NCI-H1694 treated with DMSO at 0.1 percent for 48 hours (cell line): ENCODE measurements at regions not wholly inside any gene's neighbourhood (a gene's known extent, or its start where the extent isn't known, plus 50 kb on each side); places are given as distances from the start of the nearest gene placed in this dataset.
"Not testable (repeated sequence)": the region's sequence is repeated elsewhere in the genome, so short reads cannot be mapped to it uniquely, and the experiment has no call there.

Source experiments
- DNase-seq: peaks from one replicate; lab custom pipeline; 2025; lab: John Stamatoyannopoulos, UW

DNA sequence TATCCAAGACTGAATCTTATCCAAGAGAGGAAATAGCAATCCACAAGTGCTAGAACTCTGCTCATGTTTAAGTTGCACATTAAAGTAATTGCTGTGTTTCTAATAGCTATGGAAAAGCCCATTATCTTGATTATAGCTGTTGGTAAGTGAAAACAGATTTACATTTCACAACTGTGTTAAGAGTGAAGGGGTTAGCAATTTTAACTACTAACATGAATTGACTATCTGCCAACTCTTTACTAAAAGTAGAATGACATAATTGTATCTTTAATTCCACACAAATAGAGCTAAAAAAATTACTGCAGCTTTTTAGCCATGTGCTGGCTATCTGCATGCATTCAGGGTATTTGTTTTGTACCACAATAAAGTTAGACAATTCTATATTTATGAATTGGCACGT, 277.9 kb upstream of the IRAK1BP1 start:
- no peak for DNase-seq

DNA sequence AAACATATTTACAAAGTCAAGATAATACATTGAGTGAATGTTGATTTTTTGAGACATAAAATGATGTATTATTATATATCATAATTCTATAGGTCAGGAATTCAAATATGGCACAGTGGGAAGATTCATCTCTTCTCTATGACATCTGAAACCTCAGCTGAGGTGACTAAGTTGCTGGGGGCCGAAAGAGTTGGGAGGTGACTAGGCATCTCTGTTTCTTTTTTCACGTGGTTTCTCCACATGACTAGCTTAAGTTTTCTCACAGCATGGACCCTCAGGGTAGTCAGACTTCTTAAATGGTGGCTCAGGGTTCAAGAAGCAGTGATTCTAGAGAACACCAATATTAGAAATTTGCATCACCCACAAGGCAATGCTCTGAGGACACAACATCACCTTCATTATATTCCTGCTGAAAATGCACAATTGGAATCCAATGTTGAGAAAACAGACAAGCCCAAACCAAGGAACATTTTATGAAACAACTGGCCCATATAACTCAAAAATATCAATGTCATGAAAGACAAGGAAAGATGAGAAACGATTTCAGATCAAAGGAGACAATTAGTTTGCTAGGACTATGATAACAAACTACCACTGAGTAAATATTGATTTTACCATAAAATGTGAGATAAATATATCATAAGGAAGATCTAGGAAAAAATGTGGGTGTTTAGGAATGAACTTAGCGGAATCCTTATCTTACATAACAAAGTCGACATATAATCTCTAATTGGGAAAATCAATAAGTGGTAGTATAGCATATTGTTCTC, 273.3 kb upstream of the IRAK1BP1 start:
- no peak for DNase-seq

DNA sequence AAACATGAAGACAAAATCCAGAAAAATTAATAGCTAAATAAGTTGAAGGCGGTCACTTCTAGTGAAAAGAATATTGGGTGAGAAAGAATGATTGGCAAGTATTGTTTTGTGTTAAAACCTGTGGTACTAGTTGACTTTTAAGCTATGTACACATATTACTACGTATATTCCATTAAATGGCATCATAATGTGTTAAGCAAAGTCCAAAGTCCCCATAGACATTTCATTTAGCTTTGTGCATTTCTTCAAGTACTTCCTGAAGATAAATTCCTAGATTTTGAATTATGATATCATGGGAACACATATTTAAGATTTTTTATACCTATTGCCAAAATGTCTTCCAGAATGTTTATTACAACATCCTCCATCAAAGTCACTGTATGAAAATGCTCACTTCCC, 272.7 kb upstream of the IRAK1BP1 start:
- DNase-seq, result no peak

DNA sequence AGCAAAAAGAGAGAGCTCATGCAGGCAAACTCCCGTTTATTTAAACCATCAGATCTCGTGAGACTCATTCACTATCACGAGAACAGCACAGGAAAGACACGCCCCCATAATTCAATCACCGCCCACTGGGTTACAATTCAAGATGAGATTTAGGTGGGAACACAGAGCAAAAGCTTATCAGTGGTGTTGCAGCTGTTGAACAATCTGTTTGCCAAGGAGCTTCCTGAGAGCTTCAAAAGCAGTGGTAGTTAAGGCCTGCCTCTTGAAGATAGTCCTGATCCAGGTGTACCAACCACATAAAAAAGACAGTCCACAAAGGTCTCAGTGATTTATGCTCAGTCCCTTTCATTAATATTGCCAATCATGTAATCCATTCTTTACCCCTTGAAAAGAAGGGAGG, 269.4 kb upstream of the IRAK1BP1 start:
- DNase-seq, result no peak

GRCh38 chr6:78598966-78599365, 268.4 kb upstream of the IRAK1BP1 start:
- DNase-seq, result no peak

GRCh38 chr6:78599526-78599925, 267.8 kb upstream of the IRAK1BP1 start:
- DNase-seq, result no peak

- no peak for DNase-seq
Observed at GRCh38 chr6:78605909-78606446, 261.4 kb upstream of the IRAK1BP1 start.

GRCh38 chr6:78607189-78607588, 260.2 kb upstream of the IRAK1BP1 start:
- no peak for DNase-seq

DNA sequence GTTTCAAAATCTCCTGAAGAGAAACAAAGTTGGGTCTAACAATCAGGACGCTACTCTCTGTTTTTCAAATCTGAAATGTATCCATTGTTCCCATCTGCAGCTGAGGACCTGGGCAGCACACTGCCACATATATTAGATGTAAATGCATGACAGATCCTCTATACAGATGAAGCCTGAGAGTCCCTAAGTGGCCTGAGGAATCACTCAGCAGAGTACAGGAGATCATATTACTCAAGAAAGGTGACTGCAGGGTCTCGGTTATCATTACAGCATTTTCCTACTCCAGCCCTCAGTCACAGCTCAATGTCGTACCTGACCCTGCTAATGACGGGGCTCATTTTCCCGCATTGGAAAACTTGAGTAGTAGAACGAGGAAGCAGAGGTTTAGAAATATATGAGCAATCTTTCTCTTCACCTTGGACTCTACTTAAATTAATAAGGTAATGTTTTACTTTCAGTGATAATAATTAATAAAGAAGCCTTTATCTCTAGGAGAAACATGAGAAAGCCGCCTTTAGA, 256.2 kb upstream of the IRAK1BP1 start:
- DNase-seq, result no peak

DNA sequence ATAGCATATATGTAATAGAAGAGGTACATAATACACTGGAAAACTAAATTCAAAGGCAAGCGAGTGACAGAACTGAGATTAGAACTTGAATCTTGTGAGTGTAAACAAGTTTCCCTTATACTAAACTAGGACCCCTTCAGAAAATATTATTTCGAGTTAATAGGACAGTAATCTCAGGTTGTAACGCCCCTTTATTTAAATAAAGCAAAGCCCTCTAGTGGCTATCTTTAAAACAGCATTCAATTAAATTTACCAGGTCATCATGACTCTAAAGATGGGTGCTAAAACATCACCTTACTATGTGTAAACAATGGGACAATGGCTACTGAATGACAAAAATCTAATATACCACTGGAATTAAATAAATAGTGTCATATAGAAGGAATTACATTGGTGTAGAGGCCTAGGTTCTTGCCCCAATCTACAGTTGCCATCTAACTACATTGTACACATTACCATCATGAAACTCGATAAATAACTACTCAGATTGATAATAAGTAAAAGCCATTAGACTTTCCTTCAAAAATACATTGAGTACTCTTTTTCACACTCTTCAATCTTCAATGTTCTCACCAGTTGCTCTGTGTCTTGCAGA, 255.4 kb upstream of the IRAK1BP1 start:
- DNase-seq, result peak; percentile 2

- no peak for DNase-seq
Observed at GRCh38 chr6:78614961-78615360, 252.4 kb upstream of the IRAK1BP1 start.

- no peak for DNase-seq
Observed at GRCh38 chr6:78615430-78615904, 251.9 kb upstream of the IRAK1BP1 start.

- no peak for DNase-seq
Observed at GRCh38 chr6:78618970-78619369, 248.4 kb upstream of the IRAK1BP1 start.

DNA sequence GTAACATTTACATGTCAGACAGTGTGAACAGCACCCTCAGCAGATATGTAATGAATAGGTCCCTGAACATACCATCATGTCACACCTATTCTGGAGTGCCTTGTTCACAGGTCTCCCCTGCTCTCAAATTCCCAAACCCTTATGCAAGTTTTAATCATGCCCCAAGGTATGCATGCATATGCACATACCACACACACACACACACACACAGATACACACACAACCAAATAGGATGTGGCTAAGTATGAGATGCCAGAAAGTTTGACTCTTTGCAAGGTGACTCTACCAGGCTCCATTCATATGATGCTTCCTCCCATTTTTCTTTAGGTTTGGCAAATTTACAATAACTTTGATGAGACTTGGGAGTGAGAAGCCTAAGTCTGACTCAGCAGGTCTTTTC, 243.8 kb upstream of the IRAK1BP1 start:
- no peak for DNase-seq

GRCh38 chr6:78629154-78629721, 238.1 kb upstream of the IRAK1BP1 start:
- no peak for DNase-seq

- DNase-seq, result no peak
Observed at GRCh38 chr6:78629836-78630235, 237.5 kb upstream of the IRAK1BP1 start.

GRCh38 chr6:78631976-78632375, 235.4 kb upstream of the IRAK1BP1 start:
- no peak for DNase-seq

- no peak for DNase-seq
Observed at GRCh38 chr6:78639111-78640110, 227.9 kb upstream of the IRAK1BP1 start.

GRCh38 chr6:78643976-78644375, 223.4 kb upstream of the IRAK1BP1 start:
- not testable (repeated sequence) for DNase-seq

DNA sequence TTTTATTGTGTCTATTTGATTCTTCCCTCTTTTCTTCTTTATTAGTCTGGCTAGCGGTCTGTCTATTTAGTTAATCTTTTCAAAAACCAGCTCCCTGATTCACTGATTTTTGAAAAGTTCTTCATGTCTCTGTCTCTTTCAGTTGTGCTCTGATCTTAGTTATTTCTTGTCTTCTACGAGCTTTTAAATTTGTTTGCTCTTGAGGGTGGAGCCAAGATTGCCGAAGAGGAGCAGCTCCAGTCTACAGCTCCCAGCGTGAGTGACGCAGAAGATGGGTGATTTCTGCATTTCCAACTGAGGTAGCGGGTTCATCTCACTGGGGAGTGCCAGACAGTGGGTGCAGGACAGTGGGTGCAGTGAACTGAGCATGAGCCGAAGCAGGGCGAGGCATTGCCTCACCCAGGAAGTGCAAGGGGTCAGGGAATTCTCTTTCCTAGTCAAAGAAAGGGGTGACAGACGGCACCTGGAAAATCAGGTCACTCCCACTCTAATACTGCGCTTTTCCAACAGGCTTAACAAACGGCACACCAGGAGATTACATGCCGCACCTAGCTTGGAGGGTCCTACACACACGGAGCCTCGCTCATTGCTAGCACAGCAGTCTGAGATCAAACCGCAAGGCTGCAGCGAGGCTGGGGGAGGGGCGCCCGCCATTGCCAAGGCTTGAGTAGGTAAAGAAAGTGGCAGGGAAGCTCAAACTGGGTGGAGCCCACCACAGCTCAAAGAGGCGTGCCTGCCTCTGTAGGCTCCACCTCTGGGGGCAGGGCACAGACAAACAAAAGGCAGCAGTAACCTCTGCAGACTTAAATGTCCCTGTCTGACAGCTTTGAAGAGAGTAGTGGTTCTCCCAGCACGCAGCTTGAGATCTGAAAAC, 220.6 kb upstream of the IRAK1BP1 start:
- DNase-seq, result not testable (repeated sequence)

- DNase-seq, result not testable (repeated sequence)
Observed at GRCh38 chr6:78665819-78666218, 201.5 kb upstream of the IRAK1BP1 start.
